HG03175 (cell line): ENCODE measurements at regions not wholly inside any gene's neighbourhood (a gene's known extent, or its start where the extent isn't known, plus 50 kb on each side); places are given as distances from the start of the nearest gene placed in this dataset.
"Not testable (repeated sequence)": the region's sequence is repeated elsewhere in the genome, so short reads cannot be mapped to it uniquely, and the experiment has no call there.

Source experiments
- ATAC-seq: cut with Tn5 transposase; IDR thresholded peaks from one replicate; pipeline ENCODE4 v1.9.1; 2021; ENCODE audit warnings: mild to moderate bottlenecking, moderate library complexity; ENCODE audit not compliant: unreplicated experiment

DNA sequence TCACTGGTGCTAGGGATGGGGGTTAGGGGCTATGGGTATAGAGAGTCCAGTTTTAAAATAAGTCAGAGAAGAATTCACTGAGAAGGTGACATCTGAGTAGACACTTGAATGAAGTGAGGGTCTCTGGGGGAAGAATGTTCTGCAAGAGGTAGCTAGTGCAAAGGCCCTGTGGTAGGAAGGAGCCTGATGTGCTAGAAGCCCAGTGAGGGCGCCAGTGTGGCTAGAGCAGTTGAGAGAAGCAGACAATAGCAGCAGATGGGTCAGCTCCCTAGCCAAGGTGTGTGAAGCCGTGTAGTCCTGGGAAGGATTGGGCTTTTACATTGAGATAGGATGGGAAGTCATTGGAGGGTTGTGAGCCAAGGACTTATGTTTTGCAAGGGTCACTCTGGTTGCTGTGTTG, 105.8 kb upstream of the PELI1 start:
- ATAC-seq = no peak

DNA sequence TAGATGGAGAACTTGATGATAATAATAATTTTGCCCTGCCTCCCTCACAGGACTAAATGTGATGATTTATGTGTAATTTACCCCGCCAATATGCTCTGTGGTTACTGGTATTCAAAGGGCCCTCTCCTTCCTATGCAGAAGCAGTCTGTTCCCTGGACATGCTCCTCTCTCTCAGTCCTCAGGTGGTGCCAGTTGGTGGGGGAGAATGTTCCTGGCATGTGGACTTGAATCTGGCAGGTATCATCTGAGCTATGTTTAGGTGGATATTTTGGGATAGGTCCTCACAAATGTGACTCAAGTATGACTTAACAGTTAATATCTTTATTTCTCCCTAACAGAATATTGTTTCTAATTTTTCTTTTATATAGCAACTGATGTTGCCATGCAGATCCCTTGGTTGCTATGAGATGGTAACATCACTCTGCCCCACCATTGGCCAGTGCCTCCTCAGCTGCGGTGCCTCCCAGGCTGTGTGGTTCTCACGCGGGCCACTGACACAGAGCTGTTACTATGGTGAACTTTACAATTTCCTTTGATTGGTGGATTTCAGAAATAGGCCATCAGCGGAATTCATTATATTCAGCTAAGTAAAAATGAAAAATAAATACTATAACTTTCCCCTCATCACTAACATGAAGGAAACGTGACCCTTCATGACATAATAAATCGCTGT, 106.7 kb upstream of the PELI1 start:
- no peak for ATAC-seq

DNA sequence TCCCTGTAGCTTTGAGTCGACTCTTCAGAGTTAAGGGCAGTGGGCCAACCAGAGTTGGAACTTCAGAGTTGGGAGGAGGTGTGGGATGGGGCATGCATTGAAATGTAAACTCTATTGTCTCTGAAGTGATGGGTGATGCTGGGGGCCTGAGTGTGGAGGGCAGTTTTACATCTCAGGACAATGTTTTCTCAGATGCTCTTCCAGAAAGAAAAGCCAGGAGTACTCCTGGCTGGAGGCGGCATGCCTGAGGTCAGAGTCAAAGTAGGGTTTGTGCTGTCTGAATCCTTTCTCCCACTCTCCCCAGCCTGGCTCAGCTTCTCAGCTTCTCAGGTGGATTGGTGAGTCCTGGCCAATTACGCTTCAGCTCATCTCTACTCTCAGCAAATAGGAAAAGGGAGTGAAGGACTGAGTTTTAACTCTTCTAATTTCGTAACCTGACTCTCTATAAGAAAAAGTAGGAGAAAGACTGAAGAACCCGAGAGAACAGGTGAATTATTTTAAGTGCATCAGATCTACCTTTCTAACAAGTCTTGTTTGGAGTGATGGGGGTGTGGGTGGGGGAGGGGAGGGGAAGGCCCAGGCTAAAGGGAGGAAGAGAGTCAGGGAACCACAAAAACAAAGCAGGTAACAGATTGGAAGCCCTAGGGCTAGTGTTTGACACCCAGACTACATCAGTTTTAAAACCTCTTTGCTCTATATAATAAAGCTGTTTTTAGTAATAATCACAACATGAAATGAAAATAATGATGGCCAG, 107.5 kb upstream of the PELI1 start:
- ATAC-seq = no peak

DNA sequence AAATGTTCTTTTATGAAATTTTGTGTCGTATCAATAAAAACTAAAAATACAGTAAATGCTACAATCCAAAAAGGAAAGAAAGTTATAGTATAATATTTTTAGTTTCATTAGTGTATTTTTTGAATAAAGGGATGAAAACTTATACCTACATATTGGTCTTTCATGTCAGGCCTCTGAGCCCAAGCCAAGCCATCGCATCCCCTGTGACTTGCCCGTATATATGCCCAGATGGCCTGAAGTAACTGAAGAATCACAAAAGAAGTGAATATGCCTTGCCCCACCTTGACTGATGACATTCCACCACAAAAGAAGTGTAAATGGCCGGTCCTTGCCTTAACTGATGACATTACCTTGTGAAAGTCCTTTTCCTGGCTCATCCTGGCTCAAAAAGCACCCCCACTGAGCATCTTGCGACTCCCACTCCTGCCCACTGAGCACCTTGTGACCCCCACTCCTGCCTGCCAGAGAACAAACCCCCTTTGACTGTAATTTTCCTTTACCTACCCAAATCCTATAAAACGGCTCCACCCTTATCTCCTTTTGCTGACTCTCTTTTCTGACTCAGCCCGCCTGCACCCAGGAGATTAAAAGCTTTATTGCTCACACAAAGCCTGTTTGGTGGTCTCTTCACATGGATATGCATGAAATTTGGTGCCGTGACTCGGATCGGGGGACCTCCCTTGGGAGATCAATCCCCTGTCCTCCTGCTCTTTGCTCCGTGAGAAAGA, 108.2 kb upstream of the PELI1 start:
- ATAC-seq = not testable (repeated sequence)

DNA sequence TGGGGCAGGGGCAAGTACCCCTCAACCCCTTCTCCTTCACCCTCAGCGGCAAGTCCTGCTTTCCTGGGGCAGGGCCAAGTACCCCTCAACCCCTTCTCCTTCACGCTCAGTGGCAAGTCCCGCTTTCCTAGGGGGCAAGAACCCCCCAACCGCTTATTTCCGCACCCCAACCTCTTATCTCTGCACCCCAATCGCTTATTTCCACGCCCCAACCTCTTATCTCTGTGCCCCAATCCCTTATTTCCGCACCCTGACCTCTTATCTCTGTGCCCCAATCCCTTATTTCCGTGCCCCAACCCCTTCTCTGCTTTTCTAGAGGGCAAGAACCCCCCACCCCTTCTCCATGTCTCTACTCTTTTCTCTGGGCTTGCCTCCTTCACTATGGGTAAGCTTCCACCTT, 109.2 kb upstream of the PELI1 start:
- not testable (repeated sequence) for ATAC-seq

DNA sequence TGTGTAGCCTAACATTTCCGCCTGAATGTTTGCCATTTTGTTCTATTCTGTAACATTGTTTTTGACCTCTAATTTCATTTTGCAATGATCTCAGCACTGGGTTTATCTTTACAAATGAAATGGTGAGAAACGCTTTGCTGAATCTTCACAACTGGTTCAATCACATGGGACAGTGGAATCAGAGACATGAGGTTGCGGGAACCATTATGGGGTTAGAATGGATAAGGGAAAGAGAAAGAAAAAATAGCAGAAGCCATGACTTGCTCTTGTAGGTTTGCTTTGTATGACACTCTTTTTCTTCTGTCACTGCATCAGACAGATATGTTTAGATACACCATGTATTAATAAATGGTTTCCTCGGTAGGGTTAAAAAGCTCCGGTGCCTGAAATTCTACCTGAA, 114.3 kb upstream of the PELI1 start:
- ATAC-seq = no peak

DNA sequence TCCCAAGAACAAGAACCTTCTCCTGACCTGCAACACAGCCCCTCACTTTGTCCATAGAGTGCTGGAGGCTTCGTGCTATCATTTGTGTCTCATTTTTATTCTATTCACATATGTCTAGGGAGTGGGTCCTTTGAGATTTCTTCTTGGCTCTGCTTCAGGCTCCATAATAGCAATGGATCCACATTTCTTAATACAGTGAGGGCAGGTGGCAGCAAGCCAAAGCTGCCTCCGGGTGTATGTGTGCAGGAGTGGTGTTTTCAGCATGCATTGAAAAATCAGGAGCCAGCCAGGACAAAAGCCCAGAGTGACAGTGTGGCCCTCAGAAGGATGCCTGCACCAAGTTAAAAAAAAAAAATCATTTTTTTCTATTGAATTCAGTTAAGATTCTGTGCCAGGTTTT, 115.1 kb upstream of the PELI1 start:
- no peak for ATAC-seq

DNA sequence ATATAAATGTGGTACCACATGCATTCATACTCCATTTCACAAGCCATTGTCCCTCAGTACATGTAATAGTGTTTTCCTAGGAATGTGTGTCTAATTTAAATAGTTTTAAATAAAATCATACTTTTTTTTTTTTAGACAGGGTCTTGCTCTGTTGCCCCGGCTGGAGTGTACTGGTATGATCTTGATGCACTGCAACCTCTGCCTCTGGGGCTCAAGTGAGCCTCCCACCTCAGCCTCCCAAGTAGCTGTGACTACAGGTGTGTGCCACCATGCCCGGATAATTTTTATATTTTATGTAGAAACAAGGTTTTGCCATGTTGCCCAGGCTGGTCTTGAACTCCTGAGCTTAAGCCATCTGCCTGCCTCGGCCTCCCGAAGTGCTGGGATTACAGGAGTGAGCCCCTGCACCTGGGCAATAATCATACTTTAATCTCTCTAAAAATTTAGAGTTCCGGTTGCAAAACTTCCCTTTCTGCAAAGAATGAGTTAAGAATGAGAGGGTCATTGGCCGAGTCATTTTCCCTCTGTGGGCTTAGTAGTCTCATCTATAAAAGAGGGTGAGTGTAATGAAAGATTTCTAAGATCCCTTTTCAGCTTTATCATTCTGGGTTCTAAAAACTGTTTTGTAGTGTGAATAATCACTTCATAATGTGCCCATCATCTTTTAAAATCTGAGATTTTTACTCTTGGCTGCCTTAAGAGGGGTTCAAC, 116.0 kb upstream of the PELI1 start:
- ATAC-seq = no peak

DNA sequence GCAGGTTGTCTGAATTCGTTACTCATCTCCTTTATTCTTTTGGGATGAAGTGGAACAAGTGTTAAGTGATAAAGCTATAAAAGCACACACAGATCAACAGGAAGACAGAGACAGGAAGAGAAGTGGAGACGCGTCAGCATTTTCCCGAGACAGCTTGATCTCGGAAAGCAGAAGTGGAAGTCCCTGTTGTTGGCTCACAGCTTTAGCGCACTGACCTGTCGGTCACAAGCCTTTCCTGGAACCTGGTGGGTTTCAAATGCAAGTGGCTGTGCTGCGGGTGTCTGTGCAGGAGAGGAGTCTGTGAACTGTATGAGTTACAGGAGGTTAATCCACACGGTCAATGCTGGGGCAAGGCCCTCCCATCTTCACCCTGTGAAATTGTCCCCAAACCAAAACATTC, 116.6 kb upstream of the PELI1 start:
- ATAC-seq = peak; percentile 93

DNA sequence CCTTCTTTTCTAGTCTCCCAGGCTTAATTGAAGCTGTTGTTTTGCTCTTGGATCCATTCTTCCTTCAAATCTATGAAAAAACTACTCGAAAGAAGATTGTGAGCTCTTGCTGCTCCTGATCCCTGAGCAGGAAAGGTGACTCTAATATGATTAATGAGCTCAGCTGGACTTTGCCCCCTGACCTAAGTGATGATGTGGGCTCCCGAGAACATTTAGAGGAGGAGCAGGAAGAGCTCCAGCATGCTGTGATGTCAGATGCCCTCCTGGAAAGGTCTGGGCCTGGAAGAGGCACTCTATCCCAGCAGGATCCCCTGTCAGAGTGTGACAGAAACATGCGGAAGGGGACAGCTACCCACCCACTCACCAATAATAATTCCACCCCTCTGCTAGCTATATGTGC, 117.9 kb upstream of the PELI1 start:
- ATAC-seq = no peak

DNA sequence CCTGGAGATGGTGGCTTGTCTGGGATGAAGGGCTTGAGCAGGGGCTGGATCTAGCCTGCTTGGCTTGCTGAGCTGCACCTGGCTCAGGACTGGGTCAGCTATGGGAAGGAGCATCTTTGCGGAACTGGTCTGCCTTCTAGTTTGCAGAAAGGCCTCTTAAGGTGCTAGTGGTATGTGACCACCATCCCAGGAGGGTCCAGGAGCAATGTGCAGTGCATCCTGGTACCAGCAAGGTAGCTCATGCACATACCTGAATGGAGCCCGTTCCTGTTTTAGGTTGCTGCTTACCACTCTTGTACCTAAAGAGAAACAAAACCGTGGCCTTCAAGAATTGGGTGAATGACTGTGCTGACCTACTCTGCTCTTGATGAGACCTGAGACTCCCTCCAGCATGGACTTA, 118.6 kb upstream of the PELI1 start:
- no peak for ATAC-seq

DNA sequence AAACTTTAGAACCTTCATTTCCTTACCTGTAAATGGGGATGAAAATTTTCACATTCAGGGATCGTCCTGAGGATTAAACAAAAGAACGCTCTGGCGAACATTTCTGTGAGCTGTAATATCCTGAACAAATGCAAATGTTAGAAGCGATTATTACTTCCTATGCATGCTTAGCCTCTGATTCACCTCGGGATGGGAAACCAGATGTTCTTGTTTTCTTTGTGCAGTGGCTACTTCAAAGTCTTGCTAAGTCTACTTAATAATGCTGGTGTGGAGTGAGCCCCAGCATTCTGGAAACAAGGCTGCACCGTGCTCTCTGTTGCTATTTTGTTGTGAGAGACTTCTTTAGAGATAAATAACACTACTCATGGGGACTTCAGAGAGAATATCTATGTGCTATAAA, 119.1 kb upstream of the PELI1 start:
- no peak for ATAC-seq

DNA sequence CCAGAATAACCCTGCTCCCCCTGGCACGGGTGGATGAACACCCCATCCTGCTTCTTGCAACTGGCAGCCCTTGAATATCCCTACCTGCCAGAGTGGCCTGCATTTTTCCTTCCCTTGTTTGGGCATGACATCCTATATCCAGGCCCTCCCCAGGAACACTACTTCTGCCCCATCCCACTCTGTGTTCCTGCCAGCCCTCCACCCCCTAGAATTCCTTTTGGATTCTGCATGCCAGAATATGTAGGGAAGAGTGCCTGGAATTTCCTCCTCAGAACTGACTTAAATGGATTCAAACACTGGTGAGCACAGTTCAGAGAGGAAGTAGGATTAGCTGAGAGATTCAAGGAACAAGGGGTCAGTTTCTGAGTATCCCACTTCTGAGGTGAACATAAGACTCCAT, 123.5 kb upstream of the PELI1 start:
- no peak for ATAC-seq

DNA sequence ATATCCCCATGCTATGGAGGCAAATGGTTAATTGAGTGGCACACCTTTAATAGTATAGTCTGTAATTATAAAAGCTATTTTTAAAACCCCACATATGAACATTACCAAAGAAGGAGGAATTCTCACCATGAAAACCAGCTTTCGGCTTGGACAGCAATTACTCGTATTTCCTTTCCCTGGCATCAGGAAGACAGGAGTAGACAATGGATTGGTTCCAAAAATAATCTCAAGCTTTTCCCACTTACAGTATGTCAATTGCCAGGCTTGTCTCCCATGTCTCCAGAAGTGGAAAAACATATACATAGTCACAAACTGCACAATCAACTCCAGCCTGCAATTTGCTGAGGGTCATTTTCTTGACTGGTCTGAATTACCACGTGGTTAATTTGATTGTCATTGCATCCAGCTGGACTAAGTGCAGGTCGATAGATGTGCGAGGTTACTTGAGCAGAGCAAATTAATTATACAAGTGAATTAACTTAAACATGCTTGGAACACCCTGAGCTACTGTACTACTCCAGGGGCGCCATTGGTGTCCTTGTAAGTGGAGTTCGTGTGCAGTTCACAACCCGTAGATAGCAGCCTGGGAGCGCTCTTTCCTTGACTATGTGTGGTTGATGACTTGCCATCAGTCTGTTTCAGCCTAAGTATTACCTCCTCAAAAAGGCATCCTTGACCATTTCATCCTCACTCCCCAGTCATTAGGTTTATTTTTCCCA, 124.3 kb upstream of the PELI1 start:
- no peak for ATAC-seq

DNA sequence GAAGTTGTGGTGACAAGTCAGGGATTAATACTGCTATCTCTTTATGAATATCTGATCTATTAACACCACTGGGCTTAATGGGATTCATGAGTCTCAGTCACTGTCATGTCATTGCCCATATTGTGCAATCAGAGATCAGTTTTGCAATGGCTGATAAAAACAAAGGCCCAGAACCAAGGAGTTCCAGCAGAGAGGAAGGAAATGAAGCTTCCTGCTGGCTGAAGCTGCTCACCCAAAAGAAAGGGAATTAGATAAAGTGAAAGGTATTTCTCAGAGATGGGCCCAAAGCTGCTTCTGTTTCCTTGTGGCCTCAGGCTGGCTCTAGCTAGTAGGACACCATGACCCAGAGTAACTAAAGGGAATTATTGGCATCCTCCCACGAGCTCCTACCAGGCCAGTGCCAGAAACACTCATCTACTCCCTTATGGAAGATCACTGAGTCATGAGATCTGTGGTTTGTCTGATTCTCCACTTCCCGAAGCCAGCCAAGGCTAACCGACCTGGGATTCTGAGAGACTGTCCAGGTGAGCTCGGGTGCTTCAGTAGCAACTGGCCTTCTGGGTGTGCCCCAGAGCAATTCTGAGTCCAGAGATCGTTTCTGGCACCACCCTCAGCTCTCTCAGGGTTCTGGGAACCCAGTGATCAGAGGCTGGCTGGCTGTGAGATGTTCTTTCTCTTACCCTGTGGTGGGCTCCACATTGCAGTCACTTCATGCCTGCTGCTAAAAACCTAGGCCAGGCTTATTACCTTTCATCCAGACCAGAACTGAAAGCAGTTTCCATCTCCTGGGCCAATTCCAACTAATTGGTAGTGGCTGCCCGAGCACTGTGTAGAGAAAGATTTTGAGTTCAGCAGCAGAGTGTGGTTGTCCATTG, 129.5 kb upstream of the PELI1 start:
- no peak for ATAC-seq

DNA sequence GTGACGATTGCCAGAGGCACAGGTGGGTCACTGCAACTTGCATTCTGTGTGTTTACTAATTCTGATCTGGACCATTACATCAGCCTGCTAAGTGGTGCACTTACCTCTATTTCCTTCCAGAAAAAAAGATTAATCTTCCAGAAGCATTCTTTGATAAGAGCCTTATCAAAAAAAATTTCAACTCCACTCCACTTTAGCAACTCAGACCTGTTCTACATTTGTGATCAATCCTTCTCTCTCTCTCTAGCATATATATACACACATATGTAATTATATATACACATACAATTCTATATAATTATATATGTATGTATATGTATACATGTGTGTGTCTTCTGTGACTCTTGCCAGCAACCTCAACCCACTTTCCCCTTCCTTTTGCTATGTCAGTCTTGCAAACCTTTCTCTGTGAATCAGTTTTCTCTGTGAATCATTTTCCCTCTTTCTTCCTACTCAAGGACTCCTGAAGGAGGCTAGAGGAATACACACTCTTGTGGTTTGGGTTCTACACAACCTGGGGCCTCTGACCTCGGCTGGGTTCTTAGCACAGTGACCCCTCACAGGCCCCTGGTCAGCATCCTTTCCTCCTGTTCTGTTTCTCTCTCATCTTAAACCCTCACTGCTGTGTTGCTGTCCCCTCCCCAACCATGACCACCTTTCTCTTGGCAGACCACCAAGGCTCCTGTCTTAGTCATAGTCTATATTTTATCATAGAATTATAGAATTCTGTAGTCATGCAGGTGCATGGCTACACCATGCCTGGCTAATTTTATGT, 130.4 kb upstream of the PELI1 start:
- ATAC-seq = no peak

DNA sequence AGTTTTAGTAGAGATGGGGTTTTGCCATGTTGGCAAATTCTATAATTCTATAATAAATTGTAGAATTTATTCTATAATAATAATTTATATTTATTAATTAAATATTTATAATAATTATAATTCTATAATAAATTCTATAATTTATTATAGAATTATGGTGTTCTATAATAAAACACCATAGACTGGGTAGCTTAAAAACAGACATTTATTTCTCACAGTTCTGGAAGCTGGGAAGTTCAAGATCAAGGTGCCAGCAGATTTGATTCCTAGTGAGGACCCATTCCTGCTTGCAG, 130.9 kb upstream of the PELI1 start:
- ATAC-seq = no peak

DNA sequence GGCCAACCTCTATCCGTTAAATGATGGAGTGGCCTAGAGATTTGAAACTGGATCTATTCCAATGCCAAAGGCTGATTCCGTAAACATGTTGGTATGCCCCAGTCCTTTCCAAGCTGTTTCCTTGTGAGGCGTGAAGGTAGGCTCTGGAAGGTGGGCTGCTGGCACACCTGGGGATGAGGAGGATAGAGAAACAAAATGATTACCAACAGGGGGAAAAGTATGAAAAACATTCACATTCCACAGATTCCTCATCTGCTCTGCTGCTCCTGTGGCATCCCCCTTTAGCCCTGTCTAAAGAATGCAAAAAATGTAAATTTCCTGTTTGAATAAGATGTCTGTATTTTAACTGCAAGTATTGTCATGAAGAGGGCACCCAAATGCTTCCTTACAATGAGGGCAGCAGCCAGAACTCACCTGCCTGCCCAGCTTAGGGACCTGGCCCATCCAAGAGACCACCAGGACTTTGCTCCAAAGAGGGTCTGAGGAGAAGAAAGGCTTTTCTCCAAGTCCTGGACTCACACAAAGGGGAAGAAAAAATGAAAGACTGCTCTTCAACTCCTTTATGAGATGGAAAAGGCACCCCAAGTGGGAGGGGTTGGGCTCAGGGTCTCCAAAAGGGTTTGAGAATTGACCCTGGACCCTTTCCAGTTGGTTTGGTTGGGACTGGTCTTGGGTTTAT, 132.3 kb upstream of the PELI1 start:
- no peak for ATAC-seq
